Right lobe of liver (tissue), 4 donors: ENCODE measurements at regions not wholly inside any gene's neighbourhood (a gene's known extent, or its start where the extent isn't known, plus 50 kb on each side); places are given as distances from the start of the nearest gene placed in this dataset.

Experiments used
- CTCF ChIP-seq, 4 donors: fragments of 200-600 bp in 3 of 4; fragments of 450-650 bp in 1 of 4; IDR thresholded peaks; one replicate each; pipeline versions ENCODE4 v1.5.1 to v1.8.0; 2016 to 2022; ENCODE audit warnings: antibody characterized with exemption in 4 of 4, mild to moderate bottlenecking in 2 of 4
- POLR2A ChIP-seq: fragments of 450-650 bp; IDR thresholded peaks from one replicate; pipeline ENCODE4 v1.6.1; 2017; ENCODE audit warnings: antibody characterized with exemption, mild to moderate bottlenecking
- donor health status: DM: no; HTN: no; CAD: no.
- donor health status: DM: no; HTN: no; CAD: no.
- donor health status: DM: no; HTN: yes; CAD: no.

GRCh38 chr10:43771675-43772074 lies 123.0 kb upstream of the ZNF32 start:
- TF ChIP-seq POLR2A (no peak), CTCF (IDR thresholded peaks at IDR 0.05) (no peak)
